ENCODE measurements at regions not wholly inside any gene's neighbourhood (a gene's known extent, or its start where the extent isn't known, plus 50 kb on each side); places are given as distances from the start of the nearest gene placed in this dataset.

GRCh38 chr3:112693186-112693585 lies 52.2 kb upstream of the CCDC80 start:
- Histone ChIP-seq H3K4me3 (no peak overlapping the region), H3K27me3 (no peaks in the 10 kb centered on the region), H3K9me3 (replicated peaks in 1 of 3) (no peaks in the 10 kb centered on the region), H3K4me1 (replicated peaks in 1 of 2) (no peaks in the 10 kb centered on the region), H3K36me3 (replicated peaks in 1 of 2) (no peaks in the 10 kb centered on the region), H3K27ac (no peak overlapping the region)
- 86 to 100% (median 98%) methylated on average over 4 of the region's 4 CpGs for WGBS, 4 donors
- DNase-seq, result no peak
- intact Hi-C loops (cut with DNase I), result no loop called here
- TF ChIP-seq, protein P1, sequence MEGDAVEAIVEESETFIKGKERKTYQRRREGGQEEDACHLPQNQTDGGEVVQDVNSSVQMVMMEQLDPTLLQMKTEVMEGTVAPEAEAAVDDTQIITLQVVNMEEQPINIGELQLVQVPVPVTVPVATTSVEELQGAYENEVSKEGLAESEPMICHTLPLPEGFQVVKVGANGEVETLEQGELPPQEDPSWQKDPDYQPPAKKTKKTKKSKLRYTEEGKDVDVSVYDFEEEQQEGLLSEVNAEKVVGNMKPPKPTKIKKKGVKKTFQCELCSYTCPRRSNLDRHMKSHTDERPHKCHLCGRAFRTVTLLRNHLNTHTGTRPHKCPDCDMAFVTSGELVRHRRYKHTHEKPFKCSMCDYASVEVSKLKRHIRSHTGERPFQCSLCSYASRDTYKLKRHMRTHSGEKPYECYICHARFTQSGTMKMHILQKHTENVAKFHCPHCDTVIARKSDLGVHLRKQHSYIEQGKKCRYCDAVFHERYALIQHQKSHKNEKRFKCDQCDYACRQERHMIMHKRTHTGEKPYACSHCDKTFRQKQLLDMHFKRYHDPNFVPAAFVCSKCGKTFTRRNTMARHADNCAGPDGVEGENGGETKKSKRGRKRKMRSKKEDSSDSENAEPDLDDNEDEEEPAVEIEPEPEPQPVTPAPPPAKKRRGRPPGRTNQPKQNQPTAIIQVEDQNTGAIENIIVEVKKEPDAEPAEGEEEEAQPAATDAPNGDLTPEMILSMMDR (IDR thresholded peaks at IDR 0.05), result no peak
- no peak for TF ChIP-seq POLR2A (IDR thresholded peaks at IDR 0.05)
